Left ventricle myocardium inferior (tissue), 1 donor: ENCODE measurements at regions not wholly inside any gene's neighbourhood (a gene's known extent, or its start where the extent isn't known, plus 50 kb on each side); places are given as distances from the start of the nearest gene placed in this dataset.

ENCODE experiments used
- DNase-seq: peaks from one replicate; pipeline ENCODE4 v3.0.0-alpha.2; 2020
- H3K27ac ChIP-seq: fragments of 200-600 bp; replicated peaks from 2 replicates; pipeline ENCODE4 v1.8.0; 2021
- H3K27me3 ChIP-seq: fragments of 200-600 bp; 2 replicates; pipeline ENCODE4 v1.8.0; 2021; ENCODE audit warnings: low read depth
- H3K36me3 ChIP-seq: fragments of 200-600 bp; 2 replicates; pipeline ENCODE4 v1.8.0; 2021
- H3K4me1 ChIP-seq: fragments of 200-600 bp; 2 replicates; pipeline ENCODE4 v1.8.0; 2021
- H3K4me3 ChIP-seq: fragments of 200-600 bp; 2 replicates; pipeline ENCODE4 v1.8.0; 2021; ENCODE audit warnings: mild to moderate bottlenecking, moderate library complexity
- H3K9me3 ChIP-seq: fragments of 200-600 bp; replicated peaks from 2 replicates; pipeline ENCODE4 v1.8.0; 2021
- intact Hi-C: fragments of 100-400 bp; cut with micrococcal nuclease; formaldehyde crosslinking; loops from one replicate; pipeline ENCODE4 v1.11.0; 2022
- TF ChIP-seq, protein P1 (sequence below): fragments of 200-600 bp; IDR thresholded peaks from 2 replicates; pipeline ENCODE4 v1.8.0; 2021; ENCODE audit warnings: antibody characterized with exemption, mild to moderate bottlenecking, borderline replicate concordance
- donor health status: DM: no; HTN: yes; CAD: no; lungs with severe emphysema.

DNA sequence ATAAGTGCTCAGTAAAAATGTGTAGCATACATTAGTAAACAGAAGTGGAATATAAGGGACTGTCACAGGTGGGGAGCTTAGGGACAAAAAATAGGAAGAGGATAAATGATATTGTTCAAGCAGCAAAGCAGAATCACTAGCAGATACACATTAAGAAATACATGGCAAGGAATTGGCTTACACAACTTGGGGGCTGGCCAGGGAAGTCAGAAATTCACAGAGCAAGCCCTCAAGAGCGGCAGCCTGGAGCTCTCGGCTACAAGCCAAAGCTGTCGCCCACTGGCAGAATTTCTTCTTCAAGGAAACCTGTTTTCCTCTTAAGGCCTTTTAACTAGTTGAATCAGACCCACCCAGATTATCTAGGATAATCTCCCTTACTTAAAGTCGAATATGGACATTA, 73.0 kb upstream of the SMIM23 start:
- no peak overlapping the region for H3K27ac ChIP-seq
- no peaks in the 10 kb centered on the region for H3K27me3 ChIP-seq
- DNase-seq = no peak
- H3K4me1 ChIP-seq = peaks cover 30% of the 10 kb centered on the region
- no peaks in the 10 kb centered on the region for H3K36me3 ChIP-seq
- intact Hi-C loops = no loop called here
- no peak overlapping the region for H3K4me3 ChIP-seq
- H3K9me3 ChIP-seq = no peaks in the 10 kb centered on the region
- TF ChIP-seq, protein P1, sequence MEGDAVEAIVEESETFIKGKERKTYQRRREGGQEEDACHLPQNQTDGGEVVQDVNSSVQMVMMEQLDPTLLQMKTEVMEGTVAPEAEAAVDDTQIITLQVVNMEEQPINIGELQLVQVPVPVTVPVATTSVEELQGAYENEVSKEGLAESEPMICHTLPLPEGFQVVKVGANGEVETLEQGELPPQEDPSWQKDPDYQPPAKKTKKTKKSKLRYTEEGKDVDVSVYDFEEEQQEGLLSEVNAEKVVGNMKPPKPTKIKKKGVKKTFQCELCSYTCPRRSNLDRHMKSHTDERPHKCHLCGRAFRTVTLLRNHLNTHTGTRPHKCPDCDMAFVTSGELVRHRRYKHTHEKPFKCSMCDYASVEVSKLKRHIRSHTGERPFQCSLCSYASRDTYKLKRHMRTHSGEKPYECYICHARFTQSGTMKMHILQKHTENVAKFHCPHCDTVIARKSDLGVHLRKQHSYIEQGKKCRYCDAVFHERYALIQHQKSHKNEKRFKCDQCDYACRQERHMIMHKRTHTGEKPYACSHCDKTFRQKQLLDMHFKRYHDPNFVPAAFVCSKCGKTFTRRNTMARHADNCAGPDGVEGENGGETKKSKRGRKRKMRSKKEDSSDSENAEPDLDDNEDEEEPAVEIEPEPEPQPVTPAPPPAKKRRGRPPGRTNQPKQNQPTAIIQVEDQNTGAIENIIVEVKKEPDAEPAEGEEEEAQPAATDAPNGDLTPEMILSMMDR = no peak

DNA sequence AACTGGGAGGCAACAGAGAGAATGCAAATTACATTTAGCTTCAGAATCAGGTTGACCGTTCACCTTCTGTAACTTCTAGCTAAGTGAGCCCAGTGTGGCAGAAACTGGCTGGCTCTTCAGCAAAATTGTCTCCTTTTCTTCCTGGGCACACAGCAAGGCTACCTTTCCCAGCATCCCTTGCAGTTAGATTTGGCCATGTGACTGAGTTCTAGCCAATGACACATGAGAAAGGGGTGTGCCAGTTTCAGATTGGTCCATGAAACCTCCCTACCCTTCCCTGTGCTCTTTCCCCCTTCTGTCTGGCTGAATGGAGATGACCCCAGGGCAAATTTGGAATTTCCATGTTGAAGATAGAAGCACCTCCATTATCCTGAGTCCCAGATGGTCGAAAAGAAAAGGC, 72.5 kb upstream of the SMIM23 start:
- Histone ChIP-seq H3K27me3 (no peaks in the 10 kb centered on the region), H3K4me3 (no peak overlapping the region), H3K9me3 (no peaks in the 10 kb centered on the region), H3K4me1 (peaks cover 30% of the 10 kb centered on the region), H3K27ac (no peak overlapping the region), H3K36me3 (no peaks in the 10 kb centered on the region)
- intact Hi-C loops = no loop called here
- no peak for DNase-seq
- TF ChIP-seq, protein P1 = no peak

DNA sequence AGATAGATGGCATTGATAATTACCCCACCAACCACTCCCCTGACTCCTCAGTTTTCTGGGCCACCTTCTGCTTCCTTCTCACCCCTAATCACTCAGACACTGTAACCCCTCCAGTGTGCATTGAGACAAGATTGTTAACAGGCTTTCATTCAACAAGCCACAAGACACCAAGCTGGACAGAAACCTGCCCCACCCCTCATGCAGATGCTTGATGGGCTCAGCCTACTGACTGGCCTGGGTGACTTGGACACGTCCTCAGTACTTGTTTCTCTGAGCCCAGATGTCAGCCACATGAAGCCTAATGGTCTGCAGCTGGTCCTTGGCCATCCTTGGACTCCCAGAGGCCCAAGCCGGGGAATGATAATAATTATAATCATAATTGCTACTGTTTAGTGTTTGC, 71.4 kb upstream of the SMIM23 start:
- TF ChIP-seq, protein P1 = no peak
- H3K9me3 ChIP-seq = no peaks in the 10 kb centered on the region
- no peak overlapping the region for H3K4me3 ChIP-seq
- H3K27ac ChIP-seq = no peak overlapping the region
- H3K36me3 ChIP-seq = no peaks in the 10 kb centered on the region
- H3K4me1 ChIP-seq = peaks cover 30% of the 10 kb centered on the region
- DNase-seq = no peak
- intact Hi-C loops = no loop called here
- H3K27me3 ChIP-seq = no peaks in the 10 kb centered on the region

DNA sequence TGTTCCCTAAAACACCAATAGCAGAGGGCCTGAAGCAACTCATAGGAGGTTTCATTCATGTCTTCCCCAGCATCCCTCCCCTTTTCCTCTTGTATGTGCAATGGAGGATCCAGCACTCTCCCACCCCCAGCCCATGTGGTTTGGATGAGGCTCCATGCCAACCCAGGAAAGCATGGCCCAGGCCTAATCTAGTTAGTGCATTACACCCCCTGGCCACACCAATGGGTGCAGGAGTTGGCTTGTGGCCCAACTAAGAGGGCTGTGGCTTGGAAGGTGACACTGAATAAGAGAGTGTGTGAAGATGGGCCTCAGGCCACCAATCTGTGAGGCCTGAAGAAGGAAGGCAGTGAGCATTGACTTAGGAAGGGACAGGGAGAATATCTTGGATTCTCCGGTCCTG, 70.8 kb upstream of the SMIM23 start:
- Histone ChIP-seq H3K9me3 (no peaks in the 10 kb centered on the region), H3K4me3 (no peak overlapping the region), H3K4me1 (peaks cover 26% of the 10 kb centered on the region), H3K27ac (no peak overlapping the region), H3K36me3 (no peaks in the 10 kb centered on the region), H3K27me3 (no peaks in the 10 kb centered on the region)
- TF ChIP-seq, protein P1 = no peak
- intact Hi-C loops = no loop called here
- DNase-seq = no peak

DNA sequence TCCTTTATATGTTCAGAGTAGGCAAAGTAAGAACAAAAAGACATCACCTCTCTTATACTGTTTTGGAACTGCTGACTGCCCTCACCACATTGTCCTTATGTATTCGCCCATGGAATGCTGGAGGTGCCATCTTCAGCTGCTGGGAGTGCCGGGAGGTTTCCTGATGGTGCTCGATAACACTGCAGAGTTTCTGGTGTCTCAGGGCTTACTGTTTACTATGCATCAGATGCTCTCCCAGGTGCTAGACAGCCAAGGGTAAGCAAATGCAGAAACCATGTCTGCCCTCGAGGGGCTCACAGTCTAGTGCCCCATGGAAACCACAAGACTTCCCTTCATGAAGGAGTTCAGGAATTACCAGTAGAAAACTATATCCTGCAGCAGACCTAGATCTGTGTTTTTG, 70.1 kb upstream of the SMIM23 start:
- no peak for DNase-seq

More for the DNA sequence above, 70.1 kb upstream of the SMIM23 start:
- no peak overlapping the region for H3K4me3 ChIP-seq
- H3K27me3 ChIP-seq = no peaks in the 10 kb centered on the region
- no peaks in the 10 kb centered on the region for H3K36me3 ChIP-seq
- intact Hi-C loops = no loop called here
- H3K9me3 ChIP-seq = no peaks in the 10 kb centered on the region
- H3K27ac ChIP-seq = no peak overlapping the region
- TF ChIP-seq, protein P1 = no peak
- H3K4me1 ChIP-seq = peaks cover 20% of the 10 kb centered on the region
